OCI-LY1 (cell line): ENCODE measurements at regions not wholly inside any gene's neighbourhood (a gene's known extent, or its start where the extent isn't known, plus 50 kb on each side); places are given as distances from the start of the nearest gene placed in this dataset.

Experiments used
- H2AFZ ChIP-seq: fragments of 200-600 bp; sonication (generic), shearing (Covaris generic); 2 replicates; pipeline ENCODE4 v1.6.0; 2014; ENCODE audit warnings: antibody characterized with exemption, mild to moderate bottlenecking, low read length
- H3F3A ChIP-seq: fragments of 200-600 bp; sonication (generic), shearing (Covaris generic); 2 replicates; pipeline ENCODE4 v1.6.0; 2014; ENCODE audit warnings: mild to moderate bottlenecking, antibody characterized with exemption, low read length, moderate library complexity; ENCODE audit not compliant: insufficient read depth
- H3K27ac ChIP-seq: fragments of 200-600 bp; sonication (generic); 2 replicates; pipeline ENCODE4 v1.5.1; 2014; ENCODE audit warnings: low read length, mixed run types, mild to moderate bottlenecking, low read depth; ENCODE audit not compliant: poor library complexity, severe bottlenecking
- H3K27me3 ChIP-seq: fragments of 200-600 bp; sonication (generic); 2 replicates; pipeline ENCODE4 v1.6.0; 2014; ENCODE audit warnings: antibody characterized with exemption, mild to moderate bottlenecking, low read length, moderate library complexity; ENCODE audit not compliant: insufficient read depth
- H3K36me3 ChIP-seq: fragments of 200-600 bp; sonication (generic); 2 replicates; pipeline ENCODE4 v1.6.1; 2014; ENCODE audit warnings: mild to moderate bottlenecking, antibody characterized with exemption, low read length, moderate library complexity, mixed read lengths; ENCODE audit not compliant: insufficient read depth
- H3K4me1 ChIP-seq: fragments of 200-600 bp; sonication (generic); 2 replicates; pipeline ENCODE4 v1.5.1; 2014; ENCODE audit warnings: mild to moderate bottlenecking, low read length, moderate library complexity; ENCODE audit not compliant: insufficient read depth, severe bottlenecking
- H3K4me2 ChIP-seq: fragments of 200-600 bp; sonication (generic), shearing (Covaris generic); 2 replicates; pipeline ENCODE4 v1.6.1; 2014; ENCODE audit warnings: low read length
- H3K4me3 ChIP-seq: fragments of 200-600 bp; sonication (generic); 2 replicates; pipeline ENCODE4 v1.5.1; 2014; ENCODE audit warnings: low read length, low read depth, mild to moderate bottlenecking, mixed read lengths; ENCODE audit not compliant: poor library complexity, severe bottlenecking
- H3K79me2 ChIP-seq: fragments of 200-600 bp; shearing (Covaris generic); 2 replicates; pipeline ENCODE4 v1.6.1; 2016; ENCODE audit warnings: mixed run types, low read length, mixed read lengths; ENCODE audit not compliant: insufficient read depth
- H3K9ac ChIP-seq: fragments of 200-600 bp; sonication (generic), shearing (Covaris generic); 2 replicates; pipeline ENCODE4 v1.6.1; 2014; ENCODE audit warnings: mild to moderate bottlenecking, low read length, mixed read lengths
- H3K9me2 ChIP-seq: fragments of 200-600 bp; sonication (generic), shearing (Covaris generic); 2 replicates; pipeline ENCODE4 v1.6.1; 2014; ENCODE audit warnings: low read depth, mild to moderate bottlenecking, low read length, mixed read lengths
- H3K9me3 ChIP-seq: fragments of 200-600 bp; shearing (Covaris generic); 2 replicates; pipeline ENCODE4 v1.6.1; 2014; ENCODE audit warnings: low read length, mixed read lengths
- H4K20me1 ChIP-seq: fragments of 200-600 bp; sonication (generic), shearing (Covaris generic); 2 replicates; pipeline ENCODE4 v1.6.0; 2016; ENCODE audit warnings: mild to moderate bottlenecking, low read length; ENCODE audit not compliant: insufficient read depth
- CTCF ChIP-seq: fragments of 200-600 bp; sonication (generic), shearing (Covaris generic); IDR thresholded peaks from 2 replicates; pipeline ENCODE4 v1.5.1; 2017; ENCODE audit warnings: mild to moderate bottlenecking, antibody characterized with exemption, low read length, moderate library complexity, mixed read lengths
- EZH2 ChIP-seq: fragments of 200-600 bp; sonication (generic), shearing (Covaris generic); IDR thresholded peaks from 2 replicates; pipeline ENCODE4 v1.8.0; 2017; ENCODE audit warnings: borderline replicate concordance, mixed run types, mild to moderate bottlenecking, antibody characterized with exemption, low read length, moderate library complexity, mixed read lengths

- H3K79me2 ChIP-seq = no peaks in the 10 kb centered on the region
- H2AFZ ChIP-seq = no peak overlapping the region
- no peaks in the 10 kb centered on the region for H4K20me1 ChIP-seq
- no peaks in the 10 kb centered on the region for H3K36me3 ChIP-seq
- H3K9me2 ChIP-seq = no peaks in the 10 kb centered on the region
- H3K27me3 ChIP-seq = no peaks in the 10 kb centered on the region
- no peaks in the 10 kb centered on the region for H3K4me1 ChIP-seq
- H3F3A ChIP-seq = no peaks in the 10 kb centered on the region
- H3K9me3 ChIP-seq = no peaks in the 10 kb centered on the region
- H3K4me2 ChIP-seq = no peak overlapping the region
- TF ChIP-seq EZH2 = no peak
- no peak for TF ChIP-seq CTCF
- H3K9ac ChIP-seq = no peak overlapping the region
- H3K4me3 ChIP-seq = no peak overlapping the region
- H3K27ac ChIP-seq = no peak overlapping the region
These were observed 366.2 kb downstream of the HRH4 start for GRCh38 chr18:24826605-24827004.

- no peaks in the 10 kb centered on the region for H3F3A ChIP-seq
- no peaks in the 10 kb centered on the region for H3K79me2 ChIP-seq
- no peak overlapping the region for H3K4me3 ChIP-seq
- no peaks in the 10 kb centered on the region for H3K4me1 ChIP-seq
- H4K20me1 ChIP-seq = no peaks in the 10 kb centered on the region
- no peaks in the 10 kb centered on the region for H3K9me2 ChIP-seq
- no peaks in the 10 kb centered on the region for H3K27me3 ChIP-seq
- H3K9me3 ChIP-seq = no peaks in the 10 kb centered on the region
- no peak overlapping the region for H3K27ac ChIP-seq
- H3K9ac ChIP-seq = no peak overlapping the region
- H2AFZ ChIP-seq = no peak overlapping the region
- no peaks in the 10 kb centered on the region for H3K36me3 ChIP-seq
- no peak overlapping the region for H3K4me2 ChIP-seq
- TF ChIP-seq CTCF = no peak
- TF ChIP-seq EZH2 = no peak
These were observed 367.1 kb downstream of the HRH4 start for GRCh38 chr18:24827501-24827900.

GRCh38 chr18:24831081-24831480 is 370.6 kb downstream of the HRH4 start:
- TF ChIP-seq EZH2 (no peak), CTCF (no peak)
- H3K27me3 ChIP-seq = no peaks in the 10 kb centered on the region
- H2AFZ ChIP-seq = no peak overlapping the region
- no peaks in the 10 kb centered on the region for H3K36me3 ChIP-seq
- no peaks in the 10 kb centered on the region for H3K9me2 ChIP-seq
- H3K4me3 ChIP-seq = no peak overlapping the region
- H3K9me3 ChIP-seq = no peaks in the 10 kb centered on the region
- no peak overlapping the region for H3K27ac ChIP-seq
- H4K20me1 ChIP-seq = no peaks in the 10 kb centered on the region
- no peaks in the 10 kb centered on the region for H3K4me1 ChIP-seq
- no peaks in the 10 kb centered on the region for H3F3A ChIP-seq
- H3K79me2 ChIP-seq = no peaks in the 10 kb centered on the region
- no peak overlapping the region for H3K4me2 ChIP-seq
- no peak overlapping the region for H3K9ac ChIP-seq
